CD14-positive monocyte (primary cell): ENCODE measurements at regions not wholly inside any gene's neighbourhood (a gene's known extent, or its start where the extent isn't known, plus 50 kb on each side); places are given as distances from the start of the nearest gene placed in this dataset.

ENCODE experiments used
- DNase-seq, 3 donors: peaks; one replicate each; pipeline ENCODE4 v3.0.0-alpha.2; 2011 to 2022
- H2AFZ ChIP-seq: 2 replicates; pipeline ENCODE4 v1.6.0; 2012; ENCODE audit warnings: mild to moderate bottlenecking, low read depth, low read length, inconsistent platforms; ENCODE audit not compliant: insufficient read depth, poor library complexity, severe bottlenecking
- H3K27ac ChIP-seq, 2 donors: 1 replicate in 1 of 2; 2 replicates in 1 of 2; pipeline ENCODE4 v1.5.1; 2012 to 2013; ENCODE audit warnings: low read length in 2 of 2, control low read depth in 1 of 2, inconsistent platforms in 1 of 2, low read depth in 1 of 2, mild to moderate bottlenecking in 1 of 2
- H3K27me3 ChIP-seq, 2 donors: one replicate each; pipeline versions ENCODE4 v1.6.0 to v1.6.1; 2011 to 2013; ENCODE audit warnings: low read length in 2 of 2; ENCODE audit not compliant: control insufficient read depth in 2 of 2, insufficient read depth in 2 of 2
- H3K36me3 ChIP-seq, 2 donors: replicated peaks in 1 of 2; 1 replicate in 1 of 2; 2 replicates in 1 of 2; pipeline versions ENCODE4 v1.5.1 to v1.6.1; 2012 to 2013; ENCODE audit warnings: low read length in 2 of 2, control low read depth in 1 of 2, inconsistent platforms in 1 of 2, mild to moderate bottlenecking in 1 of 2; ENCODE audit not compliant: insufficient read depth in 2 of 2, control insufficient read depth in 1 of 2
- H3K4me1 ChIP-seq, 2 donors: 1 replicate in 1 of 2; 2 replicates in 1 of 2; pipeline versions ENCODE4 v1.5.1 to v1.6.1; 2012 to 2013; ENCODE audit warnings: low read length in 2 of 2, control low read depth in 1 of 2, inconsistent platforms in 1 of 2, mild to moderate bottlenecking in 1 of 2, moderate library complexity in 1 of 2; ENCODE audit not compliant: insufficient read depth in 2 of 2, control insufficient read depth in 1 of 2
- H3K4me2 ChIP-seq: replicated peaks from 2 replicates; pipeline ENCODE3; 2012; ENCODE audit warnings: low read length, moderate library complexity, mild to moderate bottlenecking; ENCODE audit not compliant: poor library complexity, severe bottlenecking; ENCODE audit errors: extremely low read depth
- H3K4me3 ChIP-seq, 3 experiments: fragments of 200-600 bp in 1 of 3; sonication (generic) in 1 of 3; replicated peaks in 1 of 3; 1 replicate in 2 of 3; 2 replicates in 1 of 3; pipeline ENCODE4 v1.5.1; 2011 to 2013; ENCODE audit warnings: low read length in 3 of 3, mild to moderate bottlenecking in 3 of 3, control low read depth in 2 of 3, low read depth in 2 of 3, inconsistent platforms in 1 of 3, moderate library complexity in 1 of 3
- H3K79me2 ChIP-seq: 2 replicates; pipeline ENCODE4 v1.6.0; 2012; ENCODE audit warnings: mild to moderate bottlenecking, control low read depth, inconsistent platforms, low read length, moderate library complexity; ENCODE audit not compliant: insufficient read depth
- H3K9ac ChIP-seq: 2 replicates; pipeline ENCODE4 v1.6.0; 2017; ENCODE audit warnings: low read length, mild to moderate bottlenecking; ENCODE audit not compliant: insufficient read depth, poor library complexity, severe bottlenecking
- H3K9me3 ChIP-seq, 2 donors: replicated peaks in 1 of 2; 1 replicate in 1 of 2; 2 replicates in 1 of 2; pipeline versions ENCODE4 v1.5.1 to v1.6.1; 2012 to 2013; ENCODE audit warnings: low read length in 2 of 2, control low read depth in 1 of 2; ENCODE audit not compliant: control insufficient read depth in 1 of 2, insufficient read depth in 1 of 2
- H4K20me1 ChIP-seq: 2 replicates; pipeline ENCODE4 v1.6.0; 2012; ENCODE audit warnings: mild to moderate bottlenecking, low read length, control low read depth, moderate library complexity; ENCODE audit not compliant: insufficient read depth
- H3K27ac Mint-ChIP-seq, 7 donors: one replicate each; pipeline ENCODE4 v1.8.0; 2020; ENCODE audit warnings: mild to moderate bottlenecking in 7 of 7, mixed read lengths in 7 of 7, moderate library complexity in 6 of 7, inconsistent platforms in 2 of 7
- H3K27me3 Mint-ChIP-seq, 3 donors: one replicate each; pipeline ENCODE4 v1.8.0; 2021 to 2022; ENCODE audit warnings: low read depth in 3 of 3, mild to moderate bottlenecking in 3 of 3, mixed read lengths in 3 of 3, moderate library complexity in 3 of 3, inconsistent platforms in 1 of 3
- H3K36me3 Mint-ChIP-seq, 2 donors: one replicate each; pipeline ENCODE4 v1.8.0; 2020; ENCODE audit warnings: mixed read lengths in 2 of 2, inconsistent platforms in 1 of 2, mild to moderate bottlenecking in 1 of 2
- H3K4me1 Mint-ChIP-seq: one replicate; pipeline ENCODE4 v1.8.0; 2020; ENCODE audit warnings: mild to moderate bottlenecking, mixed read lengths
- H3K4me3 Mint-ChIP-seq, 2 donors: one replicate each; pipeline ENCODE4 v1.8.0; 2020; ENCODE audit warnings: mild to moderate bottlenecking in 2 of 2, mixed read lengths in 2 of 2, moderate library complexity in 1 of 2
- H3K9me3 Mint-ChIP-seq, 7 donors: one replicate each; pipeline ENCODE4 v1.8.0; 2020 to 2022; ENCODE audit warnings: mixed read lengths in 7 of 7, mild to moderate bottlenecking in 6 of 7, moderate library complexity in 6 of 7, inconsistent platforms in 2 of 7
- CTCF ChIP-seq: fragments of 200-600 bp; IDR thresholded peaks from one replicate; pipeline ENCODE4 v1.8.0; 2022; ENCODE audit warnings: antibody characterized with exemption, mild to moderate bottlenecking
- WGBS: methylation state at CpG from one replicate; pipeline ENCODE4 v1.1.5; 2013; ENCODE audit warnings: missing lambda C conversion rate; ENCODE audit not compliant: insufficient coverage; 5-methylcytosine and 5-hydroxymethylcytosine counted together
- intact Hi-C, 2 donors: fragments of 100-400 bp; cut with micrococcal nuclease; formaldehyde crosslinking; loops; one replicate each; pipeline versions ENCODE4 v1.15.0 to v1.15.1; 2023

DNA sequence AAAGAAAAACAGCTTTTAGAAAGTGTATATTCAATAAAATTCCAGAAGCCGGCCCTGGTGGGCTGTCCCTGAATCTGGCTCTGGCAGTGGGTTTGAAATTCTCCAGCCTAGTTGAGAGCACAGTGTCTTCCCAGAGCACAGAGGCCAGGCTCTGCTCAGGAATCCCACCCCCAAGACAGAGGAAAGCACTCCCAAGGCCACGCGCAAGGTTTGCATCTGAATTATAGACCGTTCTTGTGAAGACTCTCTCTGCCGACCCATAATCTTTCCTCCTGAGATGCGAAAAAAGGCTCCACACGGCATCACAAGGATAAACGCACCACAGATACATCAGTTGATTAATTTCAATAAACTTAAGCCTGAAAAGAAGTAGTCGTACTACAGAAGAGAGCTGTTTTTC is 342.2 kb downstream of the CMPK2 start:
- no peaks in the 10 kb centered on the region for H3K36me3 Mint-ChIP-seq
- no peaks in the 10 kb centered on the region for H3K9me3 ChIP-seq
- no peak for TF ChIP-seq CTCF
- no peak overlapping the region for H3K9ac ChIP-seq
- WGBS, result 94% methylated on average over 5 of the region's 9 CpGs
- no peak overlapping the region for H2AFZ ChIP-seq
- no peak overlapping the region for H3K4me3 ChIP-seq
- H3K4me2 ChIP-seq, result no peak overlapping the region
- H3K4me1 Mint-ChIP-seq, result no peaks in the 10 kb centered on the region
- no peak overlapping the region for H3K27ac ChIP-seq
- H3K4me3 Mint-ChIP-seq, result no peak overlapping the region
- no peaks in the 10 kb centered on the region for H3K4me1 ChIP-seq
- no peaks in the 10 kb centered on the region for H3K79me2 ChIP-seq
- H3K27me3 ChIP-seq, result no peaks in the 10 kb centered on the region
- H3K27ac Mint-ChIP-seq, result no peak overlapping the region
- intact Hi-C loops, result no loop called here
- H4K20me1 ChIP-seq, result no peaks in the 10 kb centered on the region
- no peak for DNase-seq
- H3K27me3 Mint-ChIP-seq, result no peaks in the 10 kb centered on the region
- H3K9me3 Mint-ChIP-seq, result peaks cover 0 to 3% (median 0%) of the 10 kb centered on the region in 7 donors
- no peaks in the 10 kb centered on the region for H3K36me3 ChIP-seq

GRCh38 chr2:6524691-6525474 is 340.8 kb downstream of the CMPK2 start:
- H3K27ac Mint-ChIP-seq, result no peak overlapping the region
- Histone ChIP-seq H3K4me3 (no peak overlapping the region), H3K79me2 (no peaks in the 10 kb centered on the region), H3K4me2 (no peak overlapping the region), H4K20me1 (no peaks in the 10 kb centered on the region), H3K27me3 (no peaks in the 10 kb centered on the region), H3K36me3 (no peaks in the 10 kb centered on the region), H3K27ac (no peak overlapping the region), H3K9me3 (no peaks in the 10 kb centered on the region), H3K9ac (no peak overlapping the region), H3K4me1 (no peaks in the 10 kb centered on the region), H2AFZ (no peak overlapping the region)
- DNase-seq, result no peak
- no peak overlapping the region for H3K4me3 Mint-ChIP-seq
- no peaks in the 10 kb centered on the region for H3K27me3 Mint-ChIP-seq
- H3K4me1 Mint-ChIP-seq, result no peaks in the 10 kb centered on the region
- H3K9me3 Mint-ChIP-seq, result peaks cover 0 to 6% (median 0%) of the 10 kb centered on the region in 7 donors
- intact Hi-C loops, result no loop called here
- no peaks in the 10 kb centered on the region for H3K36me3 Mint-ChIP-seq
- 80% methylated on average over 7 of the region's 13 CpGs for WGBS
- TF ChIP-seq CTCF, result no peak
